Mucosa of descending colon (tissue), 3 donors: ENCODE measurements at regions not wholly inside any gene's neighbourhood (a gene's known extent, or its start where the extent isn't known, plus 50 kb on each side); places are given as distances from the start of the nearest gene placed in this dataset.

ENCODE experiments used
- ATAC-seq: fragments of 200-7000 bp; cut with Tn5 transposase; one replicate; pipeline ENCODE4 v1.9.1; 2020; ENCODE audit warnings: mild to moderate bottlenecking, moderate library complexity
- DNase-seq, 3 donors: peaks; one replicate each; pipeline ENCODE4 v3.0.0-alpha.2; 2020
- H3K36me3 ChIP-seq: fragments of 200-600 bp; one replicate; pipeline ENCODE4 v1.8.0; 2021; ENCODE audit warnings: low read depth, mild to moderate bottlenecking
- H3K4me1 ChIP-seq: fragments of 200-600 bp; one replicate; pipeline ENCODE4 v1.8.0; 2021; ENCODE audit warnings: low read depth, mild to moderate bottlenecking
- H3K4me3 ChIP-seq: fragments of 200-600 bp; one replicate; pipeline ENCODE4 v1.8.0; 2021; ENCODE audit warnings: mild to moderate bottlenecking
- H3K9me3 ChIP-seq: fragments of 200-600 bp; one replicate; pipeline ENCODE4 v1.8.0; 2021; ENCODE audit warnings: mild to moderate bottlenecking
- intact Hi-C, 2 donors: fragments of 100-400 bp; cut with DNase I in 1 of 2; cut with micrococcal nuclease in 1 of 2; formaldehyde crosslinking; loops; one replicate each; pipeline versions ENCODE4 v1.11.0 to v1.11.1; 2022; cut with DNase I, micrococcal nuclease
- TF ChIP-seq, protein P1 (sequence below): fragments of 200-600 bp; IDR thresholded peaks from one replicate; pipeline ENCODE4 v1.8.0; 2022; ENCODE audit warnings: antibody characterized with exemption, mild to moderate bottlenecking
- donor health status: DM: no; HTN: no; CAD: no; lungs with moderate emphysema.
- donor health status: DM: no; HTN: no; CAD: no.
- donor health status: DM: no; HTN: yes; CAD: no.

DNA sequence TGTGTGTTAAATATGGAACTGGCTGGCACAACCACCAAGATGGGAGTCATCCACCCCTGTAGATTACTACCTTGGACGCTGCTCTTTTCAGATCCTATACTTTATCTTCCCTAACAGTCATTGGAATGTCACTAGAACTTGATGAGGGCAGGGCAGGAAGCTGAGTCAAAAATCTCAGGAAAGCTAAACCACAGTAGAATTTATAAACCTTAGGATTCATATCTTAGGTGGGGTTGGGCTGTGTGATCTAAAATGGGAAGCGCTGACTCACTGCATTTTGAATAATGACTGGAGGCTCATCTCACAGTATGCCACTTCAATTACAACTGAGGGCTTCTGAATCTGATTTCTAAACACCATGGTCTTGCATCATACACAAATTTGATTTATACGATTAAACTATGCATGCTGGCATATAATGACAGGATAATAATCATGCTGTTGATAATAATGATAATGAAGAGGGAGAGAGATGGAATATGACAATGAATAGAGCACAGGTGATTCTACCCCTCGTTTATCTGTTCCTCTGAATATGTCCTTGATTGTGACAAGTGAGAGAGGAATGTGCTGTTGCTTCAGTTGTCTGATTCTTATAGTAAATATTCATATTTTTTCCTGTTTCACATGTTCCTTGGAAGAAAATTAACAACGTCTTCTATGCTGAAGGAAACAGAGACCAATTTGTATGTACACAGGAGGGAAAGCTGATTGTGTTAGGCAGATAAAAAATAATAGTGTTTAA is 270.3 kb upstream of the HS3ST1 start:
- Histone ChIP-seq H3K36me3 (no peaks in the 10 kb centered on the region), H3K9me3 (peaks cover 3% of the 10 kb centered on the region), H3K4me1 (no peaks in the 10 kb centered on the region), H3K4me3 (no peak overlapping the region)
- no peak for ATAC-seq
- DNase-seq = no peak
- intact Hi-C loops = no loop called here
- TF ChIP-seq, protein P1, sequence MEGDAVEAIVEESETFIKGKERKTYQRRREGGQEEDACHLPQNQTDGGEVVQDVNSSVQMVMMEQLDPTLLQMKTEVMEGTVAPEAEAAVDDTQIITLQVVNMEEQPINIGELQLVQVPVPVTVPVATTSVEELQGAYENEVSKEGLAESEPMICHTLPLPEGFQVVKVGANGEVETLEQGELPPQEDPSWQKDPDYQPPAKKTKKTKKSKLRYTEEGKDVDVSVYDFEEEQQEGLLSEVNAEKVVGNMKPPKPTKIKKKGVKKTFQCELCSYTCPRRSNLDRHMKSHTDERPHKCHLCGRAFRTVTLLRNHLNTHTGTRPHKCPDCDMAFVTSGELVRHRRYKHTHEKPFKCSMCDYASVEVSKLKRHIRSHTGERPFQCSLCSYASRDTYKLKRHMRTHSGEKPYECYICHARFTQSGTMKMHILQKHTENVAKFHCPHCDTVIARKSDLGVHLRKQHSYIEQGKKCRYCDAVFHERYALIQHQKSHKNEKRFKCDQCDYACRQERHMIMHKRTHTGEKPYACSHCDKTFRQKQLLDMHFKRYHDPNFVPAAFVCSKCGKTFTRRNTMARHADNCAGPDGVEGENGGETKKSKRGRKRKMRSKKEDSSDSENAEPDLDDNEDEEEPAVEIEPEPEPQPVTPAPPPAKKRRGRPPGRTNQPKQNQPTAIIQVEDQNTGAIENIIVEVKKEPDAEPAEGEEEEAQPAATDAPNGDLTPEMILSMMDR = no peak

GRCh38 chr4:11698033-11698432 is 269.3 kb upstream of the HS3ST1 start:
- Histone ChIP-seq H3K36me3 (no peaks in the 10 kb centered on the region), H3K9me3 (peaks cover 4% of the 10 kb centered on the region), H3K4me3 (no peak overlapping the region), H3K4me1 (no peaks in the 10 kb centered on the region)
- DNase-seq (peak in 1 of 3 donors; percentile 7), ATAC-seq (no peak)
- intact Hi-C loops = no loop called here
- TF ChIP-seq, protein P1 = no peak

DNA sequence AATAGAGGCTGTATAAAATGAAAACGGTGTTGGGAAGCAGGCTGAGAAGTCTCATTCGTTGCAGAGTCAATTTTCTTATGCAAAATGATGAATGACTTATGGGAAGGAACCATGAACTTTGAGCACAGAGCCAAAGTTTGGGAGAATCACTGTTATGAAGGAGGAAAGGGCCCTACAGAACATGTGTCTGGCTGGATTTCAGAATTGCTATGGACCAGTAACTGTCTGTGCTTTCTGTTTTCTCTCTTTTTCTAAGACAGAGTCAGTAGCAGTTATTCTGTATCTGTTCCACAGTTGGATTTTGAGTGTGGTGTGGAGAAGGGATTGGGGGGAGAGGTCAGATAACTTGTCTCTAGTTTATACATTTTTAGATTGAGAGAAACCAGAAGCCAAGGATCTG is 265.0 kb upstream of the HS3ST1 start:
- Histone ChIP-seq H3K36me3 (no peaks in the 10 kb centered on the region), H3K9me3 (peaks cover 4% of the 10 kb centered on the region), H3K4me3 (no peak overlapping the region), H3K4me1 (no peaks in the 10 kb centered on the region)
- intact Hi-C loops = no loop called here
- TF ChIP-seq, protein P1 = no peak
- DNase-seq = no peak
- no peak for ATAC-seq

DNA sequence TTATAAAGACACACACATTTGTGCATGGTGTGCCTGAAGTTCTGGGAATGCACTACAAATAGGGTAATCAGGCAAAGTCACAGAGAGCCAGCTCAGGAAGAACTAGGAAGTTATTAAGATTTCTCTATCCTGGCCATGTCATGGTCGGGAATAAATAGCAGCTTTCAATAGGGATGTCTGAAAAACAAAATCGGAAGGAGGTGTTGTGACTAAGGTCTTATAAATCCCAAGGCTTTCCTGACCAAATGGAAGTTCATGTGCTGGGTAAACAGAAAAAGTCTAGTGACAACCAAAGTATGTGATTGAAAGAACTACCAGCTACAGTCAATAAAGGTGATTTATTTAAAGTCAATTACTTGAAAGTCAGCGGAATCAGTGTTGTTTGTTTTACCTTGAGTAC is 262.5 kb upstream of the HS3ST1 start:
- Histone ChIP-seq H3K9me3 (peaks cover 4% of the 10 kb centered on the region), H3K4me3 (no peak overlapping the region), H3K4me1 (no peaks in the 10 kb centered on the region), H3K36me3 (no peaks in the 10 kb centered on the region)
- TF ChIP-seq, protein P1 = no peak
- DNase-seq (no peak), ATAC-seq (no peak)
- intact Hi-C loops = no loop called here

DNA sequence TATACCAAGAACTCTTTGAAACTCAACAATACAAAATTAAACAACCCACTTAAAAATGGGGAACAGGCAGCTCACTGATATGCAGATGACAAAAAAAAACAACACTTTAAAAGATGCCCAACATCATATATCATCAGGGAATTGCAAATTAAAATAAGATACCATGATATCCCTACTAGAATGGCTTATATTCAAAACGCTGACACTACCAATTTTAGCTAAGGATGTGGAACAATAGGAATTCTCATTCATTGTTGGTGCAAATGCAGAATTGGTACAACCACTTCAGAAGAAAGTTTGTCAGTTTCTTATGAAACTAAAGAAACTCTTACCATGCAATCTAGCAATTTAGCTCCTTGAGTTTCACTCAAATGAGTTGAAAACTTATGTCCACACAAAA is 259.0 kb upstream of the HS3ST1 start:
- no peak for ATAC-seq
- no peaks in the 10 kb centered on the region for H3K4me1 ChIP-seq
- intact Hi-C loops = no loop called here

More for the DNA sequence above, 259.0 kb upstream of the HS3ST1 start:
- TF ChIP-seq, protein P1 = no peak
- H3K9me3 ChIP-seq = no peaks in the 10 kb centered on the region
- no peaks in the 10 kb centered on the region for H3K36me3 ChIP-seq
- DNase-seq = no peak
- H3K4me3 ChIP-seq = no peak overlapping the region
